T-helper 1 cell treated with Interleukin-12 subunit alpha and Interleukin-12 subunit beta and Interleukin-4 antibody, amounts not matched to agents 30 μg/mL and 1 μg/mL, for 36 hours (primary cell): ENCODE measurements at regions not wholly inside any gene's neighbourhood (a gene's known extent, or its start where the extent isn't known, plus 50 kb on each side); places are given as distances from the start of the nearest gene placed in this dataset.

ENCODE experiments used
- H3K27ac Mint-ChIP-seq: one replicate; pipeline ENCODE4 v1.8.0; 2021; ENCODE audit warnings: mild to moderate bottlenecking, mixed read lengths
- H3K27me3 Mint-ChIP-seq: one replicate; pipeline ENCODE4 v1.8.0; 2021; ENCODE audit warnings: low read depth, mixed read lengths
- H3K36me3 Mint-ChIP-seq: one replicate; pipeline ENCODE4 v1.8.0; 2021; ENCODE audit warnings: low read depth, mixed read lengths
- H3K4me1 Mint-ChIP-seq: one replicate; pipeline ENCODE4 v1.8.0; 2021; ENCODE audit warnings: low read depth, mixed read lengths
- H3K4me3 Mint-ChIP-seq: one replicate; pipeline ENCODE4 v1.8.0; 2021; ENCODE audit warnings: mild to moderate bottlenecking, moderate library complexity, mixed read lengths
- H3K9me3 Mint-ChIP-seq: one replicate; pipeline ENCODE4 v1.8.0; 2021; ENCODE audit warnings: mixed read lengths

DNA sequence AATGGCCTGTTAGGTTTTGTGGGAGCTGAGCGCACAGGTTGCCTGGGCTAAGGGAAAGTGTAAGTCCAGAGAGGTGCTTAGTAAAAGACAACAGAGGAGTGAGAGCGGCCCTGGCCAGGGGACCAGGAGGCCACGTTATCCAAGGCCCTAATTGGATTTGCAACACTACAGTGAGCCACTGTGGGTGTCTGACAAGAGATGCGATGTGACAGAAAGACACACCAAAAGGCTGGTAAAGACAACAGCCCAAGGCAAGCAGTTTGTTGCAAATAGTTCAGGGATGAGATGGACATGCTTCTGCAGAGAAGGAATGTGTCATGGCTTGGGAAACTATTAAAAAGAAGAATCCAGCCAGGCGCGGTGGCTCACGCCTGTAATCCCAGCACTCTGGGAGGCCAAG, 162.7 kb upstream of the KIT start:
- Mint-ChIP-seq H3K9me3 (no peaks in the 10 kb centered on the region), H3K36me3 (no peaks in the 10 kb centered on the region), H3K27ac (no peak overlapping the region), H3K27me3 (no peaks in the 10 kb centered on the region), H3K4me3 (no peak overlapping the region), H3K4me1 (no peaks in the 10 kb centered on the region)

DNA sequence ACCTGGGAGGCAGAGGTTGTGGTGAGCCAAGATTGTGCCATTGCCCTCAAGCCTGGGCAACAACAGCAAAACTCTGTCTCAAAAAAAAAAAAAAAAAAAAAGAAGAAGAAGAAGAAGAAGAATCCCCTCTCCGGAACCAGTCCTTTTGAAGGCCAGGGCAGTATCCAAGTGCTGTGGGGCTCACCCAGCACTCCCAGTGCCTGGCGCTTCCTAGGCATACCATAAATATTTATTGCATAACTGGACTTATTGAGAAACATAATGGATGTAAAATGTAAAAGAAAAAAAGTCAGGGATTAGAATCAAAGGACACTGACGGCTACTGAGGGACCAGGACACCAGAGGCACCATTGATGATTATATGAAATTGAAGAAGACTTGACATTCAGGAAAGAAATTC, 162.1 kb upstream of the KIT start:
- H3K27ac Mint-ChIP-seq, result no peak overlapping the region
- H3K4me3 Mint-ChIP-seq, result no peak overlapping the region
- no peaks in the 10 kb centered on the region for H3K27me3 Mint-ChIP-seq
- H3K9me3 Mint-ChIP-seq, result no peaks in the 10 kb centered on the region
- no peaks in the 10 kb centered on the region for H3K4me1 Mint-ChIP-seq
- H3K36me3 Mint-ChIP-seq, result no peaks in the 10 kb centered on the region

DNA sequence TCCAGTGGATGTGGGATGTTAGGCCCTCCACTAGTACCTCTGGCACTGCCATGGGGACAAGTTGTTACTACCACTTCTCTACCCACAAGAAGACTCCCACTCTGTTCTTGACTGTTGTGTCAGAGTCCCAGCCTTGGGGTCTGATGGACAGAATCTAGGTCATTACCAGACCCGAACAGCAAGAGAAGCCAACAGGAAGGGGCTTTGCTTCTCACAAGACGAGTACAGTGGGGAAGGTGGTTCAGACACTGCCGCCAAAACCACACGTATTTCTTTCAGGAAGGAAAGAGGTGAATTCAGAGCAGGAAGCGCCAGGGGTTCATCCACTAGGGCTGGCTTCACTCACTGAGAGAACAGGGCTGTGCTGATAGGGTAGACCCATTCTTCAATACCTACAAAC, 161.3 kb upstream of the KIT start:
- no peaks in the 10 kb centered on the region for H3K9me3 Mint-ChIP-seq
- H3K4me3 Mint-ChIP-seq, result no peak overlapping the region
- no peak overlapping the region for H3K27ac Mint-ChIP-seq
- H3K27me3 Mint-ChIP-seq, result no peaks in the 10 kb centered on the region
- H3K4me1 Mint-ChIP-seq, result no peaks in the 10 kb centered on the region
- H3K36me3 Mint-ChIP-seq, result no peaks in the 10 kb centered on the region

DNA sequence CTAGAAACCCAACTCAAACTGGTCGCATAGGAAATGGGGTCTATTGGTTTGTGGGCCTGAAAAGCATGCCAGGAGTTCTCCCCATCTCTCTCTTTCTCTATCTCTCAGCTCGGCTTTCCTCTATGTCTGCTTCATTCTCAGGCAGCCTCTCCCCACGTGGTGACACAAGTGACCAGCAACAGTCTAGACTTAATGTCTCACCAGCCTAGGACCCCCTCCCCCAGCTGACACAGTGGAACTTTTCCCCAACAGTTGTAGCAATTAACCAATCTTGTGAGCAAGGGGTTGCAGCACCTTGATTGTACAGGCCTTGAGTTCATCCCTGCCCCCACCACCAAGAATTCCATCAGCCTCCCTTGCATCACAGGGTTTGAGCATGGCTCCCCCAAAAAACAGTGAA, 159.8 kb upstream of the KIT start:
- Mint-ChIP-seq H3K4me3 (no peak overlapping the region), H3K36me3 (no peaks in the 10 kb centered on the region), H3K27me3 (no peaks in the 10 kb centered on the region), H3K4me1 (no peaks in the 10 kb centered on the region), H3K9me3 (no peaks in the 10 kb centered on the region), H3K27ac (no peak overlapping the region)

DNA sequence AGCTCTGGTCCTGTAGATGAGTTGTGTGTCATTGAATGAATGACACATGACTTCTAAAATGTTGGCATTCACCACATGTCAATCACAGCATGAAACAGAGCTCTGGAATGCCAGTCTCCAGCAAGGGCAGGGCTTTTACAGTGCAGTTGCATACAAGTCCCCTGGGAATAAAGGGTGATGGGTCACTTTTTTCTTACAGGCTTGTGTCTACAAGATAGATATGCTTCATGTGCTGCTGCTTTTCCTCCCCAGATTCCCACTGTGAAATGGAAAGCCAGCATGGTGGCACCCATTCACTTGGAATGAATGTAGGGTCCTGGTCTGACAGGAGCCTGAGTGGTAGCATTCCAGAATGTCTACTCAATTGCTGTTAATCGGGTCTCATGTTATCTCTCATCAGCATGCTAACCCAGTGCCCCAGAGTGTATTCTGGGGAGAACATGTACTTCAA, 159.1 kb upstream of the KIT start:
- Mint-ChIP-seq H3K27ac (no peak overlapping the region), H3K36me3 (no peaks in the 10 kb centered on the region), H3K4me3 (no peak overlapping the region), H3K4me1 (no peaks in the 10 kb centered on the region), H3K27me3 (no peaks in the 10 kb centered on the region), H3K9me3 (no peaks in the 10 kb centered on the region)

DNA sequence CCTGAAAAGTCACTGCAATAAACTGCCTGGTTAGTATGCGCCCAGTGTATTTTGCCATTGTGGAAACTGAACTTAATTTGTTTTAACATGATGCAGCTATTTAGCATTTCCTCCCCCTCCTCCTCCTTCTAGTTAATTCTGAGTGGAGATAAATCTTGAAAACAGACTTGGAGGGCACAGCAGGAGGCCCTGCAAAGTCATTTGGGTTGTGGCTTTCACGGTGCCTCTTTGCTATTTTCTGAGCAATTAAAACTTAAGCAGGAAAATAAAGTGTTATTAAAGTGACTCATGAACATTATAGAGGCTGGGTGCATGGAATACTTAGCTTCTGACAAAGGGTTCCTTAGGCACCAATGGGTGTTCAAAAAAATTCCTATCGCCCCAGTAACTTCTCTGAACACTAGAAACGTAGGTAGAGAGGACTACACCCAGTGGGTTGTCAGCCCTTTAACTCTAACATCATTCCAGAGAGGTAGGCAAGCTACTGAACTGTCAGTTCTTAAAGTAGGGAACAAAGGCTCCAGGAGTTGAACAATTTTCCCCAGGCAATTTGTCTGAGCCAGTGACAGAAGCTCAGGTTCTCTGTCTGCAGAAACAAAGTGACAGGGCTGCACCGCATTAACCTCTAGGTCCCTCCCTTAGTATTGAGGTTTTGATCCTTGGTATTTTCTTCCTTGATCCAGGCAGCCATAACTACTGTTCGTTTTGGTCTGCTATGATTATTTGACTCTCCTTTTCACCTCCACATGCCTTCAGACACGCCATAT, 158.3 kb upstream of the KIT start:
- H3K4me3 Mint-ChIP-seq, result no peak overlapping the region
- H3K27me3 Mint-ChIP-seq, result no peaks in the 10 kb centered on the region
- no peaks in the 10 kb centered on the region for H3K36me3 Mint-ChIP-seq
- H3K4me1 Mint-ChIP-seq, result no peaks in the 10 kb centered on the region
- H3K9me3 Mint-ChIP-seq, result no peaks in the 10 kb centered on the region
- no peak overlapping the region for H3K27ac Mint-ChIP-seq

DNA sequence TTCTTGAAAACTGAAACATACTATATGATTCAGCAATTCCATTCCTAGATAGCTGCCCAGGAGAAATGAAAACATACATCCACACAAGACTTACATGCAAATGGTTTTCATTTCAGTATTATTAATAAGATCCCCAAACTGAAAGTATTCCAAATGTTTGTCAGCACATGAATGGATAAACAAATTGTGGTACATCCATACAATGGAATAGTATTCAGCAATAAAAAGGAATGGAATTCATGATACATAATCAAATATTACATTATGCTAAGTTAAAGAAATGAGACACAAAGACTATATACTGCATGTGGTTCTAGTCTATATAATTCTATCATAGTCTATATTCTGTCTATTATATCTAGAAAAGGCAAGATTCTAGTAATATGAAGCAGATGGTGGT, 152.4 kb upstream of the KIT start:
- Mint-ChIP-seq H3K4me1 (no peaks in the 10 kb centered on the region), H3K27me3 (peaks cover 4% of the 10 kb centered on the region), H3K9me3 (peaks cover 4% of the 10 kb centered on the region), H3K27ac (no peak overlapping the region), H3K36me3 (no peaks in the 10 kb centered on the region), H3K4me3 (no peak overlapping the region)

DNA sequence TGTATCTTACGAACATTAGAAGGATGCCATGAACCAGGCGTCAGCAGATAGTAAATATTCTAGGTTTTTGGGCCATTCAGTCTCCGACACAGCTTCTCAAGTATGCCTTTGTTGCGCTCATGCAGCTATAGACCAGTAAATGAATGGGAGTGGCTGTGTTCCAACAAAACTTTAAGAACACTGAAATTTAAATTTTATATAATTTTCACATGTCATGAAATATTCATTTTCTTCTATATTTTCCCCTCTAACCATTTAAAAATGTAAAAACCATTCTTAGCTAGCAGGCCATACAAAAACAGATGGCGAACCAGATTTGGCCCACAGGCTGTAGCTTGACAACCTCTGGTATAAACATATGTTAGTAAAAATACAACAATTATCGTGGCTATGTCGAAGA, 151.8 kb upstream of the KIT start:
- no peak overlapping the region for H3K27ac Mint-ChIP-seq
- peaks cover 4% of the 10 kb centered on the region for H3K9me3 Mint-ChIP-seq
- H3K36me3 Mint-ChIP-seq, result no peaks in the 10 kb centered on the region
- H3K4me3 Mint-ChIP-seq, result no peak overlapping the region
- peaks cover 4% of the 10 kb centered on the region for H3K27me3 Mint-ChIP-seq
- H3K4me1 Mint-ChIP-seq, result no peaks in the 10 kb centered on the region

DNA sequence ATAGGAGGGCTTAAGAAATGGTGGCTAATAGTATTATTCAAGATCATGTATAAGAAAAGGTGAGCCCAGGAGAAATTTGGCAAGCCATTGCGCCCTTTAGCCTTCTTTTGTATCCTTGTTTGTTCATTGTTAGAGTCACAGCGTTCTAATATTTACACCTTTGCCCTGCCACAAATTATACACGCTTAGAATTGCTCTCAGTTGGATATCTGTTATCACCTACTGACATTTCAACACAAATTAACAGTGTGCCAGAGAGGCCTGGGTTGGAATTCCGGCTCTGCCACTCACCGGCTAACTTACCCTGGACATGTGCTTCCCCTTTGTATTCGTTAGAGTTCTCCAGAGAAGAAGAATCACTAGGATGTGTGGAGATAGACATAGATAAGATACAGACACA, 148.7 kb upstream of the KIT start:
- no peaks in the 10 kb centered on the region for H3K4me1 Mint-ChIP-seq
- H3K27ac Mint-ChIP-seq, result no peak overlapping the region

DNA sequence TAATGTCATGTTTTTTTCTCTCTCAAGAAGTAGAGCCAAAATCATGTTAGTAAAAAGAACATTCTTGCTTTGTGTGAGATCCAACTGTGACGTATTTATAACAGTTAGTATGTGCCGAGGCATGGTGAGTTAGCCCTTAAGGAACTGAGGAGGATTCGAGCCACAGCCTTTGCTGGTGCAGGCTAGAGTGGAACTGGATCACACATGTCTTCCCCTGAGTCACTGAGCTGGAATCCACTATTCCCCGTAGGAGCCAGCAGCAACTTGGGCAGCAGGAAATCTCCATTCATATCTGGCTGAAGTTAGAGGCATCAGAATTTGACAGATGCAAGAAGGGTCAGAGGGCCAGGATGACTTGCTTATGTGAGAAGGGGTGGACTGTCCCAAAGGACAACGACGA, 144.6 kb upstream of the KIT start:
- Mint-ChIP-seq H3K4me3 (no peak overlapping the region), H3K36me3 (no peaks in the 10 kb centered on the region), H3K9me3 (no peaks in the 10 kb centered on the region), H3K27ac (no peak overlapping the region), H3K4me1 (no peaks in the 10 kb centered on the region), H3K27me3 (no peaks in the 10 kb centered on the region)

More for the DNA sequence above, 148.7 kb upstream of the KIT start:
- no peak overlapping the region for H3K4me3 Mint-ChIP-seq
- H3K9me3 Mint-ChIP-seq, result peaks cover 4% of the 10 kb centered on the region
- H3K27me3 Mint-ChIP-seq, result peaks cover 4% of the 10 kb centered on the region
- no peaks in the 10 kb centered on the region for H3K36me3 Mint-ChIP-seq

DNA sequence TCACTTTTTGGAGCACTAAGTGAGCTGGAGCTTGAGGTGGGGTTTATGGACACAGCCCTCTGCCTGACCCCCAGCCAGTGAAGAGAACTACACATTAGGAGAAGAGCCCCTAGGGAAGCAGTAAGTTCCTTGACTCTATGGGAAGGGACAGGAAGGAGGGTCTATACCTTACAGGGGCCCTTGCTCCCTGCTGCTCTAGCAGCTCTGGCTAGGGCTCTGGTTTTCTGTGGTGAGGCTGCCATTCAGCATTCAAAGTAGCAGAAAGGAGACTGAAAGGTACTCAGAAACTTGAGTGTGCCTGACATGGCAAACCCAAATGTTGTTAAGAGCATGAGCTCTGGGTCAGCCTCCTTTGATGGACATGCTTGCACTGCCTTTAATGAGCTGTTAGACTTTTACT, 144.0 kb upstream of the KIT start:
- Mint-ChIP-seq H3K27ac (no peak overlapping the region), H3K27me3 (no peaks in the 10 kb centered on the region), H3K4me1 (no peaks in the 10 kb centered on the region), H3K9me3 (no peaks in the 10 kb centered on the region), H3K36me3 (no peaks in the 10 kb centered on the region), H3K4me3 (no peak overlapping the region)

DNA sequence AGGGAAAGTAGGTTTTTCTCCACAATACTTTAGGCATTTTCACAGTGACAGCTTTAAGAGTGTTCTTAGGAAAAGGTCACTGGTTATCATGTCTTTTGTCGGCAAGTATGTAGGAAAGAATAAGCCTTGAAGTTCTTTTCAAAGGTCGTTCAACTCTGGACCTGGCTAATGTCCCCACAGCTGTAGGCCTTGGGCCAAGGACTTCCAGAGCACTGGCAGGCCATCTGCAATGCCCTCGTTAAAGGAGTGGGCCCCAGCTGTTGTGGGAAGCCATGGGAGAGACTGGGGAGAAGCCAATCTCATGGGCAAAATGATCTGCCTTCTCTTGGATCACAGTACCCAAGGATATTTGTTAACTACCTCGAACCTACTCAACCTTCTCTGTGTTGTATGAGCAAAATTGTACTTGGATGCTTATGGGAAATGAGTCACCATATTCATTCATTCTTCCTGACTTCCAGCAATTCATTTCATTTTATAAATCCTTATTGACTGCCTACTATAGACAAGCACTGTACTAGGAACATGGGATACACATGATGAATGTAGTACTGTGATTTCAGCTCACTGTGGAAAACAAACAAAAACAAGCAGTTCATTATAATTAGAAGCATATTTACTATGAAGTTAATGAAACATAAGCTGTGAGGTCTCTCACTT, 141.1 kb upstream of the KIT start:
- H3K4me1 Mint-ChIP-seq, result no peaks in the 10 kb centered on the region
- H3K27ac Mint-ChIP-seq, result no peak overlapping the region
- no peaks in the 10 kb centered on the region for H3K27me3 Mint-ChIP-seq
- H3K9me3 Mint-ChIP-seq, result no peaks in the 10 kb centered on the region
- H3K4me3 Mint-ChIP-seq, result no peak overlapping the region
- no peaks in the 10 kb centered on the region for H3K36me3 Mint-ChIP-seq

DNA sequence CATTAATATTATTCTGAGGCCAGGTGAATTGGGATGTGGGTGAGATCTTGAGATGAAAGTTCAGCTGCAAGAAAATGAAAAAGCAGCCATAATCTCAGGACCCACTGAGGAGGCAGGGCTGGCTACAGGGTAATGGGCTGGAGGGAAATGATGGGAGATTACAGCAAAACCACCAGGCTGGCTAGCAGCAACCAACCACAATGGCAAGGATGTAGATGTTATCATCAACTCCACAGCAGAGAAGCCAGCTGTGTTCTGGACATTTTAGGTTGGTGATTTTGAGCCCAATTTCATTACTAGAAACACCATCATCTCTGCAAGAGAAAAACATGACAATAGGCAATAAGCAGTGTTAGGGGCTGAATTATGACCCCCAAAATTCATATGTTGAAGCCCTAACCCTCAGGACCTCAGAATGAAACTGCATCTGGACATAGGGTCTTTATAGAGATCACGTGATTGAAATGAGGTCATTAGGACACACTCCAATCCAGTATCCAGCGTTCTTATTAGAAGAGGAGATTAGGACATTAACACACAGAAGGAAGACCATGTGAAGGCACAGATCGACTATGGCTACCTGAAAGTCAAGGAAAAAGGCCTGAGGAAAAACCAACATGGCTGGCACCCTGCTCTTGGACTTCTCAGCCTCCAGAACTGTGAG, 139.8 kb upstream of the KIT start:
- Mint-ChIP-seq H3K27me3 (no peaks in the 10 kb centered on the region), H3K36me3 (no peaks in the 10 kb centered on the region), H3K27ac (no peak overlapping the region), H3K4me1 (no peaks in the 10 kb centered on the region), H3K9me3 (no peaks in the 10 kb centered on the region), H3K4me3 (no peak overlapping the region)

DNA sequence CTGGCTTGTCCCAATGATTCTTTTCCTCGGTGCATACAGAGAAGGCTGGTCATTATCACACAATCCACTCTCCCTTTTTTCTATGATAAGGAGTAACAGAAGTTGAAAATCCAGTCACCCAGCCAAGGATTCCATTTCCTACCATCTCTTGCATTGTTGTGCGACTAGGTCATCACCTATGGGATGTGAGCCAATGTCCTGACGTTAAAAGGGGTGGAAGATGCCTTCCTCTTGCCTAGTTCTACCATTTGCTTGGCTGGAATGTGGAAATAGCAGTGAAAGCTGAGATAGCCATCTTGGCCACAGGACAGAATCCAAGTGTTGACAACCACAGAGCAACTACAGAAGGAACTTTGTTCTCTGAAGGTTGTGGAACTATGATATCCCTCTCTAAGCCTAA, 132.2 kb upstream of the KIT start:
- Mint-ChIP-seq H3K27me3 (no peaks in the 10 kb centered on the region), H3K4me1 (no peaks in the 10 kb centered on the region), H3K4me3 (no peak overlapping the region), H3K9me3 (no peaks in the 10 kb centered on the region), H3K27ac (no peak overlapping the region), H3K36me3 (no peaks in the 10 kb centered on the region)

DNA sequence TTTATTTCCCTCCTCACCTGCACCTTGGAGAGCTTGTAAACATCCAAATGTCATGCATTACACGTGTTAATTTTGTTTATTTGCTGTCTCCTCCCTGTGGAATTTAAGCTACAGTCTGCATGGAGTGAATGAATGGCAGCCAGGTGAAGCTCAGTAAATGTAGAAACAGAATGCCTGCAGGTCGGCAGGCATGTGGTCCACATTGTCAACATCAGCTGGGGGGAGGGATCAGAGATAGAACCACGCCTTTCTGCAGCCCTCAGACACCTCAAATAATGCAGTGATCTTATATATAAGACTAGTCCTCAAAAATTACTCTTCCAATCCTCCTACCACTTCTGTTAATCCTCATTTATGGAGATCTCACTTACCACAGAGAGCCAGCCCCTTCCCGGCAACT, 131.2 kb upstream of the KIT start:
- Mint-ChIP-seq H3K9me3 (no peaks in the 10 kb centered on the region), H3K36me3 (no peaks in the 10 kb centered on the region), H3K27ac (no peak overlapping the region), H3K4me1 (no peaks in the 10 kb centered on the region), H3K4me3 (no peak overlapping the region), H3K27me3 (no peaks in the 10 kb centered on the region)
